ENCODE measurements at regions not wholly inside any gene's neighbourhood (a gene's known extent, or its start where the extent isn't known, plus 50 kb on each side); places are given as distances from the start of the nearest gene placed in this dataset.

DNA sequence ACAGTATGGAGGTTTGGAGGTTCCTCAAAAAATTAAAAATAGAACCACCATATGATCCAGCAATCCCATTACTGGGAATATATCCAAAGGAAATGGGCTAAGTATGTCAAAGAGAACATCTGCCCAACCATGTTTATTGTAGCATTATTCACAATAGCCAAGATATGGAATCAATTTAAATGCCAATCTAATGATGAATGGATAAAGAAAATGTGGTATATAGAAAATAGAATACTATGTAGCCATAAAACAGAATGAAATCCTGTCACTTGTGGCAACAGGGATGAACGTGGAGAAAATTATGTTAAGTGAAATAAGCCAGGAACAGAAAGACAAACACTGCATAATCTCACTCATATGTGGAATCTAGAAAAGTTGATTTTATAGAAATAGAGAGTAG is 201.7 kb upstream of the AJAP1 start:
- no peak overlapping the region for H3K4me3 ChIP-seq (ENCODE audit: low read depth, low read length)
- no peak for TF ChIP-seq CTCF (IDR thresholded peaks at IDR 0.05; ENCODE audit: low read depth, low read length)

GRCh38 chr1:4460052-4460451 is 194.4 kb upstream of the AJAP1 start:
- no peak overlapping the region for H3K4me3 ChIP-seq (ENCODE audit: low read depth, low read length)
- no peak for TF ChIP-seq CTCF (IDR thresholded peaks at IDR 0.05; ENCODE audit: low read depth, low read length)

DNA sequence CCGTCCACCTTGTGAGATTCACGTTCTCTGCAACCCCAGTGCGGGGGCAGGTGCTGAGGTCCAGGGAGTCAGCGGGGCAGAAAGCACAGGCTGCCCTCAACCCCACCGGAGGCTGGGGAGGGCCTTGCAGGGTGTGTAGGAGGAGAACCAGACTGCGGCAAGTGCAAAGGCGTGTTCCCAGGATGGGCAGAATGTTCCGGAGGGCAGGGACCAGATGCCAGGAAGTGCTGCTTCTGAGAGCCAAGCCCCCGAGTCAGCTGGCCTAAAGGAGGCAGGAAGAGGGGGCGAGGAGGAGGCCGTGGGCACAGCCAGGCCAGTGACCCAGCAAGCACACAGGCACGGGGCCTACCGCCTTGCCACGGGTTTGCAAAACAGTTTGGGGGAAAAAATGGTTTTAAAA is 193.8 kb upstream of the AJAP1 start:
- no peak for TF ChIP-seq CTCF (IDR thresholded peaks at IDR 0.05; ENCODE audit: low read depth, low read length)
- H3K4me3 ChIP-seq (ENCODE audit: low read depth, low read length), result no peak overlapping the region

DNA sequence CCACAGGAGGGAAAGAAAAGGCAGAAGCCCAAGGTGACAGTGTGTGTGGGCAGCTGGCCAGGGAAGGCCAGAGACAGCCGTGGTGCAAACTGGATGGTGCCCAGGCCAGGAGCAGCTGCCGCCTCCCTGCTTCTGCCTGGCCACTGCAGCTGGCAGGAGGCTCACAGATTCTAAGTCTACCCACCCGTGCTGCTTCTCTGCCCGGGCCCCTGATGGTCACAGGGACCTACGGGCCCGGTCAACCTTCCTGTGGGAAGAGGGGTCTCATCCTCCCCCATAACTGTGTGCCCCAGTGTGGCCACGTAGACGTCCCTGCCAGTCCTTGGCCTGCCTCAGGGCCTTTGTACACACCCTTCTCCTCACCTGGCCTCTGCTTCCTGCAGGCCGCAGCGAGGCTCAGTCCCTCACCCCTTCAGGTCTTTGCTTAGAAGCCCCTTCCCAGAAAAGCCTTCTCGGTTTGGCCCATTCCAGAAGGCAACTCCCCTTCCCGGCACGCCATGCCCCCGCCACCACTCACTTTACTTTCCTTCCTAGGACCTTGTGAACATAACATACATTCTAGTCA is 192.6 kb upstream of the AJAP1 start:
- no peak overlapping the region for H3K4me3 ChIP-seq (ENCODE audit: low read depth, low read length)
- no peak for TF ChIP-seq CTCF (IDR thresholded peaks at IDR 0.05; ENCODE audit: low read depth, low read length)

- no peak for TF ChIP-seq CTCF (IDR thresholded peaks at IDR 0.05; ENCODE audit: low read depth, low read length)
- H3K4me3 ChIP-seq (ENCODE audit: low read depth, low read length), result no peak overlapping the region
Measured at GRCh38 chr1:4462831-4463484, 191.5 kb upstream of the AJAP1 start.

DNA sequence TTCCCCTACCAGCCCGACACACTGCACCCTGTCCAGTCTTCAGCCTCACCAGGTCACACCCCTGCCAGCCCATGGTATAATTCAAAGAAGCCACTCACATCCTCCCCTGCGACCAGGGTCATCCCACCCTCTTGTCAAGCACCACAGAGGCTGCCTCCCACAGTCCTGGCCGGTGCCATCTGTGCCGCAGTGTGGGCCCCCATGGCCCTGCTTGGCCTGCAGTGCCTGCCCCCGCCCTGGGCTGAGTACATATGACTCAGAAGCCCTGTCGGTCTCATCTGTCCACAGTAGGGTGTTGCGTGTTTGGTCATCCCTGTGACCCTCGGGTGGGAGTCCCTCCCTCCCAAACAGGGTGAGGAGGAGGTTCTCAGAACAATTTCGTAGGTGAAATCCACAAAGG is 190.8 kb upstream of the AJAP1 start:
- no peak overlapping the region for H3K4me3 ChIP-seq (ENCODE audit: low read depth, low read length)
- TF ChIP-seq CTCF (IDR thresholded peaks at IDR 0.05; ENCODE audit: low read depth, low read length), result no peak

- TF ChIP-seq CTCF (IDR thresholded peaks at IDR 0.05; ENCODE audit: low read depth, low read length), result no peak
- no peak overlapping the region for H3K4me3 ChIP-seq (ENCODE audit: low read depth, low read length)
Measured at GRCh38 chr1:4464478-4464877, 189.9 kb upstream of the AJAP1 start.
